Endothelial cell of umbilical vein (primary cell): ENCODE measurements at regions not wholly inside any gene's neighbourhood (a gene's known extent, or its start where the extent isn't known, plus 50 kb on each side); places are given as distances from the start of the nearest gene placed in this dataset.

Experiments
- BruUV-seq: library from RNA; stranded (reverse); fragments of 400-500 nt; replicated peaks from 2 replicates; lab custom pipeline; 2021; lab: Mats Ljungman, UMichigan
- CTCF ChIA-PET: fragments of 300-600, 350-600 bp; sonication (Branson Sonifier 250); formaldehyde crosslinking; loops from one replicate; lab custom pipeline; 2021; ENCODE audit warnings: antibody characterized with exemption, inconsistent platforms; lab: Charles Lee
- POLR2A ChIA-PET: fragments of 300-600, 350-600 bp; sonication (Branson Sonifier 250); formaldehyde crosslinking; loops from one replicate; lab custom pipeline; 2021; ENCODE audit warnings: antibody characterized with exemption, inconsistent platforms; lab: Charles Lee
- DNase-seq: peaks from one replicate; pipeline ENCODE4 v3.0.0-alpha.2; 2011; ENCODE audit warnings: low read depth, low spot score
- FAIRE-seq: peaks from 2 replicates; lab custom pipeline; 2011; peaks lifted over from hg19 to GRCh38; lab: Jason Lieb, UNC
- H2AFZ ChIP-seq: 2 replicates; pipeline ENCODE4 v1.6.0; 2012; ENCODE audit warnings: low read depth, low read length, control low read depth, inconsistent platforms
- H3K27ac ChIP-seq: 2 replicates; pipeline ENCODE4 v1.5.1; 2011; ENCODE audit warnings: low read depth, mild to moderate bottlenecking, control low read depth, low read length, moderate library complexity; ENCODE audit not compliant: insufficient read depth
- H3K27me3 ChIP-seq, 2 experiments: 2 replicates each; pipeline versions ENCODE4 v1.6.0 to v1.6.1; 2011; ENCODE audit warnings: low read length in 2 of 2, mixed read lengths in 1 of 2; ENCODE audit not compliant: control insufficient read depth in 2 of 2, insufficient read depth in 2 of 2
- H3K36me3 ChIP-seq, 2 experiments: 2 replicates in 1 of 2; 3 replicates in 1 of 2; pipeline ENCODE4 v1.5.1; 2011; ENCODE audit warnings: low read length in 2 of 2, mild to moderate bottlenecking in 1 of 2, moderate library complexity in 1 of 2; ENCODE audit not compliant: control insufficient read depth in 2 of 2, insufficient read depth in 2 of 2; ENCODE audit errors: extremely low read depth in 1 of 2
- H3K4me1 ChIP-seq: 3 replicates; pipeline ENCODE4 v1.5.1; 2011; ENCODE audit warnings: mild to moderate bottlenecking, low read length; ENCODE audit not compliant: control insufficient read depth, insufficient read depth; ENCODE audit errors: extremely low read depth
- H3K4me2 ChIP-seq: 2 replicates; pipeline ENCODE4 v1.6.1; 2011; ENCODE audit warnings: low read length, control low read depth, mixed read lengths; ENCODE audit not compliant: insufficient read depth
- H3K4me3 ChIP-seq, 3 experiments: fragments of 200-600 bp in 1 of 3; sonication (generic), shearing (Covaris generic) in 1 of 3; replicated peaks in 1 of 3; 2 replicates each; pipeline ENCODE4 v1.5.1; 2011 to 2016; ENCODE audit warnings: control low read depth in 3 of 3, low read length in 3 of 3, mild to moderate bottlenecking in 2 of 3, inconsistent platforms in 1 of 3, low read depth in 1 of 3, moderate library complexity in 1 of 3; ENCODE audit not compliant: insufficient read depth in 1 of 3
- H3K79me2 ChIP-seq: 2 replicates; pipeline ENCODE4 v1.6.0; 2012; ENCODE audit warnings: low read length, inconsistent platforms; ENCODE audit not compliant: control insufficient read depth, insufficient read depth
- H3K9ac ChIP-seq: replicated peaks from 2 replicates; pipeline ENCODE3; 2011; ENCODE audit warnings: low read length, control low read depth; ENCODE audit not compliant: insufficient read depth; ENCODE audit errors: extremely low read depth
- H3K9me1 ChIP-seq: replicated peaks from 3 replicates; pipeline ENCODE4 v1.6.0; 2011; ENCODE audit warnings: mild to moderate bottlenecking, low read length; ENCODE audit not compliant: control insufficient read depth, insufficient read depth; ENCODE audit errors: extremely low read depth
- H3K9me3 ChIP-seq: replicated peaks from 2 replicates; pipeline ENCODE4 v1.5.1; 2012; ENCODE audit warnings: low read length, inconsistent platforms; ENCODE audit not compliant: control insufficient read depth, insufficient read depth
- H4K20me1 ChIP-seq: replicated peaks from 2 replicates; pipeline ENCODE3; 2011; ENCODE audit warnings: mild to moderate bottlenecking, low read length; ENCODE audit not compliant: control insufficient read depth, insufficient read depth; ENCODE audit errors: extremely low read depth
- CTCF ChIP-seq, 2 donors: IDR thresholded peaks; 1 replicate in 1 of 2; 2 replicates in 1 of 2; pipeline ENCODE4 v1.5.1; 2011; ENCODE audit warnings: low read length in 2 of 2, mild to moderate bottlenecking in 2 of 2, moderate library complexity in 2 of 2, control low read depth in 1 of 2, inconsistent platforms in 1 of 2, low read depth in 1 of 2; ENCODE audit not compliant: insufficient read depth in 1 of 2; ENCODE audit errors: extremely low read depth in 1 of 2
- EZH2 ChIP-seq: IDR thresholded peaks from 2 replicates; pipeline ENCODE4 v1.6.1; 2012; ENCODE audit warnings: borderline replicate concordance, low read depth, mild to moderate bottlenecking, moderate library complexity, low read length, inconsistent platforms; ENCODE audit not compliant: severe bottlenecking
- MYC ChIP-seq: IDR thresholded peaks from one replicate; pipeline ENCODE4 v1.6.1; 2011; ENCODE audit warnings: mild to moderate bottlenecking, low read depth, low read length
- POLR2A ChIP-seq: IDR thresholded peaks from 2 replicates; pipeline ENCODE4 v1.6.1; 2012; ENCODE audit warnings: low read depth, mild to moderate bottlenecking, control low read depth, low read length
- POLR2AphosphoS5 ChIP-seq: IDR thresholded peaks from 2 replicates; pipeline ENCODE4 v1.6.1; 2012; ENCODE audit warnings: low read depth, mild to moderate bottlenecking, control low read depth, low read length, moderate library complexity; ENCODE audit not compliant: insufficient read depth
- dilution Hi-C: fragments of 300-500 bp; cut with MboI; formaldehyde crosslinking; loops from one replicate; pipeline ENCODE4 v1.15.0; 2019; ENCODE audit warnings: low sequenced_read_pairs; ENCODE audit not compliant: extremely low pct_ligation_motif_present
- intact Hi-C: fragments of 100-400 bp; cut with micrococcal nuclease; formaldehyde crosslinking; loops from one replicate; pipeline ENCODE4 v1.10.0; 2022
- TF ChIP-seq, protein P1 (sequence below): IDR thresholded peaks from 2 replicates; pipeline ENCODE4 v1.6.1; 2011; ENCODE audit not compliant: insufficient read depth, insufficient read length

- H3K79me2 ChIP-seq = no peaks in the 10 kb centered on the region
- H3K9ac ChIP-seq = no peak overlapping the region
- H3K27ac ChIP-seq = no peak overlapping the region
- CTCF ChIA-PET = no interaction called here
- POLR2A ChIA-PET = no interaction called here
- no peaks in the 10 kb centered on the region for H4K20me1 ChIP-seq
- no peak for FAIRE-seq
- no peak overlapping the region for H2AFZ ChIP-seq
- H3K4me1 ChIP-seq = peaks cover 13% of the 10 kb centered on the region
- H3K4me2 ChIP-seq = no peak overlapping the region
- H3K36me3 ChIP-seq = no peaks in the 10 kb centered on the region
- TF ChIP-seq CTCF (IDR thresholded peaks at IDR 0.05; ENCODE audit: extremely low read depth in 1 of 2, insufficient read depth in 1 of 2, low read depth in 1 of 2, low read length in 2 of 2) (no peak), EZH2 (no peak), POLR2A (no peak), POLR2AphosphoS5 (no peak), MYC (no peak)
- TF ChIP-seq, protein P1, sequence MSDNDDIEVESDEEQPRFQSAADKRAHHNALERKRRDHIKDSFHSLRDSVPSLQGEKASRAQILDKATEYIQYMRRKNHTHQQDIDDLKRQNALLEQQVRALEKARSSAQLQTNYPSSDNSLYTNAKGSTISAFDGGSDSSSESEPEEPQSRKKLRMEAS = no peak
- no TSS peak for BruUV-seq
- dilution Hi-C loops (no loop called here), intact Hi-C loops (no loop called here)
- no peaks in the 10 kb centered on the region for H3K9me3 ChIP-seq
- no peak overlapping the region for H3K4me3 ChIP-seq
- H3K9me1 ChIP-seq = no peaks in the 10 kb centered on the region
- DNase-seq = no peak
- peaks cover 2 to 4% of the 10 kb centered on the region in 2 experiments for H3K27me3 ChIP-seq
These were observed 103.9 kb downstream of the TTC32 start for GRCh38 chr2:19797871-19798270.
